ENCODE measurements at regions not wholly inside any gene's neighbourhood (a gene's known extent, or its start where the extent isn't known, plus 50 kb on each side); places are given as distances from the start of the nearest gene placed in this dataset.

GRCh38 chr14:34179727-34180126 lies 228.9 kb upstream of the EGLN3 start:
- dilution Hi-C loops (cut with MboI; ENCODE audit: extremely low pct_ligation_motif_present, low sequenced_read_pairs): no loop called here
- FAIRE-seq (no peak), DNase-seq (ENCODE audit: low read depth, low spot score) (no peak)
- H4K20me1 ChIP-seq (ENCODE audit: control insufficient read depth, extremely low read depth, insufficient read depth, low read length): no peaks in the 10 kb centered on the region
- no peaks in the 10 kb centered on the region for H3K4me1 ChIP-seq (ENCODE audit: control insufficient read depth, extremely low read depth, insufficient read depth, low read length)
- no peaks in the 10 kb centered on the region for H3K36me3 ChIP-seq (ENCODE audit: control insufficient read depth in 2 of 2, extremely low read depth in 1 of 2, insufficient read depth in 2 of 2, low read length in 2 of 2)
- H3K27me3 ChIP-seq (ENCODE audit: control insufficient read depth, extremely low read depth, insufficient read depth, low read length): no peaks in the 10 kb centered on the region
- H3K79me2 ChIP-seq (ENCODE audit: control insufficient read depth, insufficient read depth, low read length): no peaks in the 10 kb centered on the region
- H3K9me1 ChIP-seq (ENCODE audit: control insufficient read depth, extremely low read depth, insufficient read depth, low read length): no peaks in the 10 kb centered on the region
- no peak overlapping the region for H3K4me2 ChIP-seq (ENCODE audit: control insufficient read depth, extremely low read depth, insufficient read depth, low read depth, low read length)
- no peak overlapping the region for H3K4me3 ChIP-seq (ENCODE audit: control insufficient read depth in 2 of 3, extremely low read depth in 1 of 3, insufficient read depth in 2 of 3, low read depth in 1 of 3, low read length in 3 of 3)
- no peak overlapping the region for H2AFZ ChIP-seq (ENCODE audit: control insufficient read depth, low read length)
- H3K9me3 ChIP-seq (ENCODE audit: control insufficient read depth, low read depth, low read length): no peaks in the 10 kb centered on the region
- H3K9ac ChIP-seq (ENCODE audit: control insufficient read depth, extremely low read depth, insufficient read depth, low read length): no peak overlapping the region
- TF ChIP-seq EZH2 (IDR thresholded peaks at IDR 0.05; ENCODE audit: low read length): no peak
- TF ChIP-seq CTCF (optimal IDR thresholded peaks at IDR 0.05 in 1 of 3, IDR thresholded peaks at IDR 0.05 in 1 of 3, conservative IDR thresholded peaks at IDR 0.05 in 1 of 3; ENCODE audit: extremely low read depth in 1 of 3, insufficient read depth in 2 of 3, low read length in 3 of 3): no peak
- H3K27ac ChIP-seq (ENCODE audit: control insufficient read depth, insufficient read depth, low read length): no peak overlapping the region

- H3K79me2 ChIP-seq (ENCODE audit: control insufficient read depth, insufficient read depth, low read length): no peaks in the 10 kb centered on the region
- no peaks in the 10 kb centered on the region for H3K36me3 ChIP-seq (ENCODE audit: control insufficient read depth in 2 of 2, extremely low read depth in 1 of 2, insufficient read depth in 2 of 2, low read length in 2 of 2)
- H3K27ac ChIP-seq (ENCODE audit: control insufficient read depth, insufficient read depth, low read length): no peak overlapping the region
- no peak for TF ChIP-seq CTCF (optimal IDR thresholded peaks at IDR 0.05 in 1 of 3, IDR thresholded peaks at IDR 0.05 in 1 of 3, conservative IDR thresholded peaks at IDR 0.05 in 1 of 3; ENCODE audit: extremely low read depth in 1 of 3, insufficient read depth in 2 of 3, low read length in 3 of 3)
- no peaks in the 10 kb centered on the region for H4K20me1 ChIP-seq (ENCODE audit: control insufficient read depth, extremely low read depth, insufficient read depth, low read length)
- no peak overlapping the region for H3K4me3 ChIP-seq (ENCODE audit: control insufficient read depth in 2 of 3, extremely low read depth in 1 of 3, insufficient read depth in 2 of 3, low read depth in 1 of 3, low read length in 3 of 3)
- no peak overlapping the region for H3K4me2 ChIP-seq (ENCODE audit: control insufficient read depth, extremely low read depth, insufficient read depth, low read depth, low read length)
- FAIRE-seq (no peak), DNase-seq (ENCODE audit: low read depth, low spot score) (no peak)
- dilution Hi-C loops (cut with MboI; ENCODE audit: extremely low pct_ligation_motif_present, low sequenced_read_pairs): no loop called here
- no peak overlapping the region for H3K9ac ChIP-seq (ENCODE audit: control insufficient read depth, extremely low read depth, insufficient read depth, low read length)
- no peaks in the 10 kb centered on the region for H3K27me3 ChIP-seq (ENCODE audit: control insufficient read depth, extremely low read depth, insufficient read depth, low read length)
- no peaks in the 10 kb centered on the region for H3K9me3 ChIP-seq (ENCODE audit: control insufficient read depth, low read depth, low read length)
- no peaks in the 10 kb centered on the region for H3K4me1 ChIP-seq (ENCODE audit: control insufficient read depth, extremely low read depth, insufficient read depth, low read length)
- H2AFZ ChIP-seq (ENCODE audit: control insufficient read depth, low read length): no peak overlapping the region
- H3K9me1 ChIP-seq (ENCODE audit: control insufficient read depth, extremely low read depth, insufficient read depth, low read length): no peaks in the 10 kb centered on the region
Observed at GRCh38 chr14:34177466-34177865, 226.6 kb upstream of the EGLN3 start.

All from keratinocyte (primary cell).